ENCODE measurements at regions not wholly inside any gene's neighbourhood (a gene's known extent, or its start where the extent isn't known, plus 50 kb on each side); places are given as distances from the start of the nearest gene placed in this dataset.

- Histone ChIP-seq H3K36me3 (ENCODE audit: low read depth, low read length) (no peaks in the 10 kb centered on the region), H3K4me1 (ENCODE audit: insufficient read depth, low read length) (peaks cover 6% of the 10 kb centered on the region; the same call in 1 of the 2 replicates), H3F3A (ENCODE audit: low read length, unreplicated experiment) (no peaks in the 10 kb centered on the region), H3K9me3 (ENCODE audit: low read length) (no peaks in the 10 kb centered on the region), H3K4me2 (ENCODE audit: low read length) (no peak overlapping the region), H3K9ac (ENCODE audit: low read length) (no peak overlapping the region), H2AFZ (ENCODE audit: low read length) (no peak overlapping the region), H3K79me2 (ENCODE audit: low read length) (no peaks in the 10 kb centered on the region), H3K27me3 (ENCODE audit: low read length) (no peaks in the 10 kb centered on the region), H3K9me2 (replicated peaks; ENCODE audit: low read length) (no peaks in the 10 kb centered on the region), H3K4me3 (ENCODE audit: low read length) (no peak overlapping the region), H3K27ac (ENCODE audit: low read length) (no peak overlapping the region), H4K20me1 (ENCODE audit: low read length) (no peaks in the 10 kb centered on the region)
- TF ChIP-seq EZH2phosphoT487 (IDR thresholded peaks at IDR 0.05; ENCODE audit: borderline replicate concordance, low read length) = no peak
- TF ChIP-seq, protein P1, sequence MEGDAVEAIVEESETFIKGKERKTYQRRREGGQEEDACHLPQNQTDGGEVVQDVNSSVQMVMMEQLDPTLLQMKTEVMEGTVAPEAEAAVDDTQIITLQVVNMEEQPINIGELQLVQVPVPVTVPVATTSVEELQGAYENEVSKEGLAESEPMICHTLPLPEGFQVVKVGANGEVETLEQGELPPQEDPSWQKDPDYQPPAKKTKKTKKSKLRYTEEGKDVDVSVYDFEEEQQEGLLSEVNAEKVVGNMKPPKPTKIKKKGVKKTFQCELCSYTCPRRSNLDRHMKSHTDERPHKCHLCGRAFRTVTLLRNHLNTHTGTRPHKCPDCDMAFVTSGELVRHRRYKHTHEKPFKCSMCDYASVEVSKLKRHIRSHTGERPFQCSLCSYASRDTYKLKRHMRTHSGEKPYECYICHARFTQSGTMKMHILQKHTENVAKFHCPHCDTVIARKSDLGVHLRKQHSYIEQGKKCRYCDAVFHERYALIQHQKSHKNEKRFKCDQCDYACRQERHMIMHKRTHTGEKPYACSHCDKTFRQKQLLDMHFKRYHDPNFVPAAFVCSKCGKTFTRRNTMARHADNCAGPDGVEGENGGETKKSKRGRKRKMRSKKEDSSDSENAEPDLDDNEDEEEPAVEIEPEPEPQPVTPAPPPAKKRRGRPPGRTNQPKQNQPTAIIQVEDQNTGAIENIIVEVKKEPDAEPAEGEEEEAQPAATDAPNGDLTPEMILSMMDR (conservative IDR thresholded peaks at IDR 0.05; ENCODE audit: low read depth, low read length) = no peak
- no peak for TF ChIP-seq EZH2 (IDR thresholded peaks at IDR 0.05; ENCODE audit: low read length, unreplicated experiment)
- CTCF ChIA-PET = no interaction called here
- DNase-seq (peak; percentile 28), ATAC-seq (peak; percentile 54; the same call in 1 of the 2 replicates)
- intact Hi-C loops (cut with micrococcal nuclease) = no loop called here
- POLR2A ChIA-PET (ENCODE audit: unreplicated experiment) = no interaction called here
- no TSS peak for BruUV-seq (replicated peaks)
Observed at GRCh38 chr2:18804536-18804935, 215.2 kb upstream of the NT5C1B start.

GRCh38 chr2:18803141-18803939 is 214.0 kb upstream of the NT5C1B start:
- Histone ChIP-seq H3K27ac (ENCODE audit: low read length) (no peak overlapping the region), H3K9ac (ENCODE audit: low read length) (no peak overlapping the region), H3K9me3 (ENCODE audit: low read length) (no peaks in the 10 kb centered on the region), H3K27me3 (ENCODE audit: low read length) (no peaks in the 10 kb centered on the region), H2AFZ (ENCODE audit: low read length) (no peak overlapping the region), H3K4me3 (ENCODE audit: low read length) (no peak overlapping the region), H3K79me2 (ENCODE audit: low read length) (no peaks in the 10 kb centered on the region), H3K9me2 (replicated peaks; ENCODE audit: low read length) (no peaks in the 10 kb centered on the region), H4K20me1 (ENCODE audit: low read length) (no peaks in the 10 kb centered on the region), H3K36me3 (ENCODE audit: low read depth, low read length) (no peaks in the 10 kb centered on the region), H3K4me2 (ENCODE audit: low read length) (no peak overlapping the region), H3K4me1 (ENCODE audit: insufficient read depth, low read length) (peaks cover 9% of the 10 kb centered on the region; the same call in 1 of the 2 replicates), H3F3A (ENCODE audit: low read length, unreplicated experiment) (no peaks in the 10 kb centered on the region)
- POLR2A ChIA-PET (ENCODE audit: unreplicated experiment) = no interaction called here
- intact Hi-C loops (cut with micrococcal nuclease) = no loop called here
- no TSS peak for BruUV-seq (replicated peaks)
- ATAC-seq (no peak), DNase-seq (no peak)
- CTCF ChIA-PET = no interaction called here
- TF ChIP-seq EZH2 (IDR thresholded peaks at IDR 0.05; ENCODE audit: low read length, unreplicated experiment) (no peak), EZH2phosphoT487 (IDR thresholded peaks at IDR 0.05; ENCODE audit: borderline replicate concordance, low read length) (no peak)
- TF ChIP-seq, protein P1 (conservative IDR thresholded peaks at IDR 0.05; ENCODE audit: low read depth, low read length) = no peak

DNA sequence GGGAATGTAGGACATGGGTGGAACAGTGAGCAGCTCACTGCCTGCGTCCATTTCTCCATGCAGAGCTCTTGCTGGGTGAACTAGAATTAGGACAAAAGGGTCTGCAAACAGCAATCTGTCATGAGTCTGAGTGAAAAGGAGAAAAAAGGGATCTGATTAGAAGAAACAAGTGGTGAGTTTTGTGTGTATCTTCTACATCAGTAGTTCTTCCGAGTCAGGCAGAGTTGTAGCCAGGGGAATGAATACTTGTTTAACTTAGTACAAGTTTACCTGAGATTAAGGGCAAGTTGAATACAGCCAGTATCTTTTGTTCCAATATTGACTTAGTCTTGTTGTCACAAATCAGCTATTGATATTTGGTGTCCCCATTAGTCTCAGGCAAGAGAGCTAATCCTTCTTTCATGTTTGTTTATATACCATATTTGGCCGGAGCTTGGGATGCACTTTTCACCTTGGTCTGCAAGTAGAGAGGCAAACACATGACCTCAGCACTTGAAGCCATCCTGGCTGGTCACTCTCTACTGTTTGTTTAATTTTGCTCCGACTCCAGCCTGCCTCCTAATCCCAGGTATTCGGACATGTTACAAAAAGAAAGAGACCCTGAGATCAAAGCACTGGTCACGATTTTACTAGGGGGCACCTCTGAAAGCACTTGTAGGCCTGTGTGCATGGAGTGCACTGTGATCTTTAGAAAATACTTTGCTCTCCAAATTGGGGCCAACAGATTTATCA is 211.0 kb upstream of the NT5C1B start:
- intact Hi-C loops (cut with micrococcal nuclease) = no loop called here
- POLR2A ChIA-PET (ENCODE audit: unreplicated experiment) = no interaction called here
- TF ChIP-seq, protein P1 (conservative IDR thresholded peaks at IDR 0.05; ENCODE audit: low read depth, low read length) = no peak
- TF ChIP-seq EZH2phosphoT487 (IDR thresholded peaks at IDR 0.05; ENCODE audit: borderline replicate concordance, low read length) (no peak), EZH2 (IDR thresholded peaks at IDR 0.05; ENCODE audit: low read length, unreplicated experiment) (no peak)
- Histone ChIP-seq H3K27me3 (ENCODE audit: low read length) (no peaks in the 10 kb centered on the region), H2AFZ (ENCODE audit: low read length) (no peak overlapping the region), H3K79me2 (ENCODE audit: low read length) (no peaks in the 10 kb centered on the region), H3K4me3 (ENCODE audit: low read length) (no peak overlapping the region), H3K9me3 (ENCODE audit: low read length) (no peaks in the 10 kb centered on the region), H3K9ac (ENCODE audit: low read length) (no peak overlapping the region), H3K9me2 (replicated peaks; ENCODE audit: low read length) (no peaks in the 10 kb centered on the region), H3K27ac (ENCODE audit: low read length) (no peak overlapping the region), H3K4me1 (ENCODE audit: insufficient read depth, low read length) (peaks cover 9% of the 10 kb centered on the region; the same call in 1 of the 2 replicates), H3F3A (ENCODE audit: low read length, unreplicated experiment) (no peaks in the 10 kb centered on the region), H3K36me3 (ENCODE audit: low read depth, low read length) (no peaks in the 10 kb centered on the region), H3K4me2 (ENCODE audit: low read length) (no peak overlapping the region), H4K20me1 (ENCODE audit: low read length) (no peaks in the 10 kb centered on the region)
- no peak for DNase-seq
- no TSS peak for BruUV-seq (replicated peaks)
- CTCF ChIA-PET = no interaction called here
- ATAC-seq = no peak
